CD4-positive, alpha-beta T cell treated with Interleukin-2 at 100 ng/mL for 4 hours (primary cell): ENCODE measurements at regions not wholly inside any gene's neighbourhood (a gene's known extent, or its start where the extent isn't known, plus 50 kb on each side); places are given as distances from the start of the nearest gene placed in this dataset.
A peak's percentile ranks its signal among the peaks of the same experiment; 100 is the strongest.

Experiments used
- DNase-seq: peaks from one replicate; pipeline ENCODE4 v3.0.0-alpha.2; 2020; ENCODE audit warnings: low spot score

GRCh38 chr2:152974146-152974545, 255.7 kb downstream of the ARL6IP6 start:
- no peak for DNase-seq

- DNase-seq = no peak
These were observed 253.3 kb downstream of the ARL6IP6 start for GRCh38 chr2:152971685-152972084.

- DNase-seq = no peak
These were observed 244.0 kb downstream of the ARL6IP6 start for GRCh38 chr2:152962446-152962845.

- DNase-seq = no peak
These were observed 242.9 kb downstream of the ARL6IP6 start for GRCh38 chr2:152961351-152961750.

- no peak for DNase-seq
These were observed 231.7 kb downstream of the ARL6IP6 start for GRCh38 chr2:152950126-152950525.

- DNase-seq = no peak
These were observed 225.7 kb downstream of the ARL6IP6 start for GRCh38 chr2:152944099-152944498.

GRCh38 chr2:152942940-152943440, 224.6 kb downstream of the ARL6IP6 start:
- DNase-seq = no peak

GRCh38 chr2:152930501-152930900, 212.1 kb downstream of the ARL6IP6 start:
- DNase-seq = no peak

- DNase-seq = no peak
These were observed 211.2 kb downstream of the ARL6IP6 start for GRCh38 chr2:152929628-152930027.

- DNase-seq = peak; percentile 6
These were observed 207.4 kb downstream of the ARL6IP6 start for GRCh38 chr2:152925547-152926448.

GRCh38 chr2:152924722-152925121, 206.3 kb downstream of the ARL6IP6 start:
- no peak for DNase-seq

GRCh38 chr2:152924219-152924618, 205.8 kb downstream of the ARL6IP6 start:
- DNase-seq = no peak

- DNase-seq = no peak
These were observed 202.4 kb downstream of the ARL6IP6 start for GRCh38 chr2:152920846-152921245.

- DNase-seq = no peak
These were observed 192.6 kb downstream of the ARL6IP6 start for GRCh38 chr2:152910970-152911369.

- no peak for DNase-seq
These were observed 188.6 kb downstream of the ARL6IP6 start for GRCh38 chr2:152907046-152907445.

GRCh38 chr2:152894051-152894450, 175.6 kb downstream of the ARL6IP6 start:
- DNase-seq = no peak

GRCh38 chr2:152890736-152891135, 172.3 kb downstream of the ARL6IP6 start:
- no peak for DNase-seq

GRCh38 chr2:152883951-152884487, 165.6 kb downstream of the ARL6IP6 start:
- no peak for DNase-seq

- no peak for DNase-seq
These were observed 163.1 kb downstream of the ARL6IP6 start for GRCh38 chr2:152881527-152881926.

- no peak for DNase-seq
These were observed 160.9 kb downstream of the ARL6IP6 start for GRCh38 chr2:152879275-152879674.

- DNase-seq = no peak
These were observed 157.6 kb downstream of the ARL6IP6 start for GRCh38 chr2:152875701-152876695.

- DNase-seq = no peak
These were observed 156.5 kb downstream of the ARL6IP6 start for GRCh38 chr2:152874955-152875354.
